ENCODE measurements at regions not wholly inside any gene's neighbourhood (a gene's known extent, or its start where the extent isn't known, plus 50 kb on each side); places are given as distances from the start of the nearest gene placed in this dataset.

- no peak overlapping the region for H2AFZ ChIP-seq (replicated peaks)
- no peaks in the 10 kb centered on the region for H4K20me1 ChIP-seq (ENCODE audit: low read depth)
- H3K79me2 ChIP-seq (ENCODE audit: low read depth): no peaks in the 10 kb centered on the region
- no peaks in the 10 kb centered on the region for H3K27me3 ChIP-seq
- H3K27ac Mint-ChIP-seq: no peak overlapping the region
- H3F3A ChIP-seq (ENCODE audit: low read depth): no peaks in the 10 kb centered on the region
- H3K4me1 Mint-ChIP-seq: no peaks in the 10 kb centered on the region
- TF ChIP-seq EZH2 (IDR thresholded peaks at IDR 0.05): no peak
- no peak for TF ChIP-seq EZH2phosphoT487 (IDR thresholded peaks at IDR 0.05)
- TF ChIP-seq, protein P1, sequence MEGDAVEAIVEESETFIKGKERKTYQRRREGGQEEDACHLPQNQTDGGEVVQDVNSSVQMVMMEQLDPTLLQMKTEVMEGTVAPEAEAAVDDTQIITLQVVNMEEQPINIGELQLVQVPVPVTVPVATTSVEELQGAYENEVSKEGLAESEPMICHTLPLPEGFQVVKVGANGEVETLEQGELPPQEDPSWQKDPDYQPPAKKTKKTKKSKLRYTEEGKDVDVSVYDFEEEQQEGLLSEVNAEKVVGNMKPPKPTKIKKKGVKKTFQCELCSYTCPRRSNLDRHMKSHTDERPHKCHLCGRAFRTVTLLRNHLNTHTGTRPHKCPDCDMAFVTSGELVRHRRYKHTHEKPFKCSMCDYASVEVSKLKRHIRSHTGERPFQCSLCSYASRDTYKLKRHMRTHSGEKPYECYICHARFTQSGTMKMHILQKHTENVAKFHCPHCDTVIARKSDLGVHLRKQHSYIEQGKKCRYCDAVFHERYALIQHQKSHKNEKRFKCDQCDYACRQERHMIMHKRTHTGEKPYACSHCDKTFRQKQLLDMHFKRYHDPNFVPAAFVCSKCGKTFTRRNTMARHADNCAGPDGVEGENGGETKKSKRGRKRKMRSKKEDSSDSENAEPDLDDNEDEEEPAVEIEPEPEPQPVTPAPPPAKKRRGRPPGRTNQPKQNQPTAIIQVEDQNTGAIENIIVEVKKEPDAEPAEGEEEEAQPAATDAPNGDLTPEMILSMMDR (IDR thresholded peaks at IDR 0.05): no peak
- H3K27me3 Mint-ChIP-seq (ENCODE audit: insufficient read depth, low read depth): peaks cover 14% of the 10 kb centered on the region
- no peak overlapping the region for H3K4me3 ChIP-seq
- no peak overlapping the region for H3K4me3 Mint-ChIP-seq
- H3K9me3 ChIP-seq (ENCODE audit: low read depth): no peaks in the 10 kb centered on the region
- H3K27ac ChIP-seq: no peak overlapping the region
- no peak overlapping the region for H3K9ac ChIP-seq
- H3K36me3 ChIP-seq: no peaks in the 10 kb centered on the region
- peaks cover 2% of the 10 kb centered on the region for H3K9me3 Mint-ChIP-seq
- H3K36me3 Mint-ChIP-seq: no peaks in the 10 kb centered on the region
- DNase-seq (ENCODE audit: low spot score): no peak
- H3K4me1 ChIP-seq: no peaks in the 10 kb centered on the region
- H3K4me2 ChIP-seq: no peak overlapping the region
These were observed 78.5 kb downstream of the MAP1LC3B2 start for GRCh38 chr12:116637589-116638150.

GRCh38 chr12:116636608-116637519 lies 77.7 kb downstream of the MAP1LC3B2 start:
- no peaks in the 10 kb centered on the region for H3K9me3 Mint-ChIP-seq
- TF ChIP-seq EZH2phosphoT487 (IDR thresholded peaks at IDR 0.05) (no peak), EZH2 (IDR thresholded peaks at IDR 0.05) (no peak)
- TF ChIP-seq, protein P1 (IDR thresholded peaks at IDR 0.05): no peak
- no peak overlapping the region for H3K4me3 Mint-ChIP-seq
- Histone ChIP-seq H3K79me2 (ENCODE audit: low read depth) (no peaks in the 10 kb centered on the region), H3K36me3 (no peaks in the 10 kb centered on the region), H3K27me3 (no peaks in the 10 kb centered on the region), H4K20me1 (ENCODE audit: low read depth) (no peaks in the 10 kb centered on the region), H3K4me1 (peaks cover 1% of the 10 kb centered on the region), H3K4me2 (no peak overlapping the region), H3K9me3 (ENCODE audit: low read depth) (no peaks in the 10 kb centered on the region), H3K27ac (no peak overlapping the region), H3K4me3 (no peak overlapping the region), H2AFZ (replicated peaks) (no peak overlapping the region), H3K9ac (no peak overlapping the region), H3F3A (ENCODE audit: low read depth) (no peaks in the 10 kb centered on the region)
- peaks cover 14% of the 10 kb centered on the region for H3K27me3 Mint-ChIP-seq (ENCODE audit: insufficient read depth, low read depth)
- no peaks in the 10 kb centered on the region for H3K4me1 Mint-ChIP-seq
- no peaks in the 10 kb centered on the region for H3K36me3 Mint-ChIP-seq
- no peak for DNase-seq (ENCODE audit: low spot score)
- H3K27ac Mint-ChIP-seq: no peak overlapping the region

- DNase-seq (ENCODE audit: low spot score): no peak
- no peaks in the 10 kb centered on the region for H3K36me3 ChIP-seq
- H3K36me3 Mint-ChIP-seq: no peaks in the 10 kb centered on the region
- no peaks in the 10 kb centered on the region for H3K27me3 ChIP-seq
- H3K9me3 ChIP-seq (ENCODE audit: low read depth): no peaks in the 10 kb centered on the region
- no peaks in the 10 kb centered on the region for H3K9me3 Mint-ChIP-seq
- H3K4me2 ChIP-seq: no peak overlapping the region
- peaks cover 13% of the 10 kb centered on the region for H3K4me1 ChIP-seq
- H2AFZ ChIP-seq (replicated peaks): no peak overlapping the region
- H3K4me3 ChIP-seq: no peak overlapping the region
- no peaks in the 10 kb centered on the region for H3K79me2 ChIP-seq (ENCODE audit: low read depth)
- no peak overlapping the region for H3K27ac ChIP-seq
- H4K20me1 ChIP-seq (ENCODE audit: low read depth): no peaks in the 10 kb centered on the region
- no peak overlapping the region for H3K4me3 Mint-ChIP-seq
- no peak overlapping the region for H3K27ac Mint-ChIP-seq
- peaks cover 14% of the 10 kb centered on the region for H3K27me3 Mint-ChIP-seq (ENCODE audit: insufficient read depth, low read depth)
- no peak for TF ChIP-seq EZH2phosphoT487 (IDR thresholded peaks at IDR 0.05)
- no peak overlapping the region for H3K9ac ChIP-seq
- peaks cover 6% of the 10 kb centered on the region for H3K4me1 Mint-ChIP-seq
- H3F3A ChIP-seq (ENCODE audit: low read depth): no peaks in the 10 kb centered on the region
These were observed 76.3 kb downstream of the MAP1LC3B2 start for GRCh38 chr12:116635487-116635886.

DNA sequence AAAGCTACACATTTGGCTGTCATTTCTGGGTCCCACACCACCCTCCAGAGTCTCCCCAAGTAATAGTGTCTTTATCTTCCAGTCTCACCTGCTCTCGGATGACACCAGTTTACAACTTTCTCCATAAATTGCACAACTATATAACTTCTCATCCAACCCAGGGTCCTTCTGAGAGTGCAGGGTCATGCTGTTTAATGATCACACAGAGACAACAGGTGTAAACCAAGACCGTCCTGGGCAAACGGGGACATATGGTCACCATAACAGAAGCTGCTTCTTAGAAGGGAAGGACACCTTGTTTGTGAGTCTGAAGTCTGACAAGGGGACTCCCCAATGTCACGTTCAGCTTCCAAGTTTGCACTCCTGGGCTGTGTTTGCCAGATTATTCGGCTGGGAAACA lies 74.3 kb downstream of the MAP1LC3B2 start:
- Mint-ChIP-seq H3K36me3 (no peaks in the 10 kb centered on the region), H3K27ac (no peak overlapping the region), H3K4me3 (no peak overlapping the region), H3K9me3 (no peaks in the 10 kb centered on the region), H3K4me1 (peaks cover 10% of the 10 kb centered on the region), H3K27me3 (ENCODE audit: insufficient read depth, low read depth) (peaks cover 14% of the 10 kb centered on the region)
- no peak overlapping the region for H2AFZ ChIP-seq (replicated peaks)
- peaks cover 7% of the 10 kb centered on the region for H3F3A ChIP-seq (ENCODE audit: low read depth)
- H3K4me1 ChIP-seq: peaks cover 20% of the 10 kb centered on the region
- TF ChIP-seq EZH2phosphoT487 (IDR thresholded peaks at IDR 0.05) (no peak), EZH2 (IDR thresholded peaks at IDR 0.05) (no peak)
- TF ChIP-seq, protein P1 (IDR thresholded peaks at IDR 0.05): no peak
- H3K27me3 ChIP-seq: no peaks in the 10 kb centered on the region
- H4K20me1 ChIP-seq (ENCODE audit: low read depth): no peaks in the 10 kb centered on the region
- no peaks in the 10 kb centered on the region for H3K79me2 ChIP-seq (ENCODE audit: low read depth)
- no peak for DNase-seq (ENCODE audit: low spot score)
- H3K4me3 ChIP-seq: no peak overlapping the region
- H3K4me2 ChIP-seq: no peak overlapping the region
- H3K36me3 ChIP-seq: no peaks in the 10 kb centered on the region
- no peak overlapping the region for H3K27ac ChIP-seq
- H3K9me3 ChIP-seq (ENCODE audit: low read depth): no peaks in the 10 kb centered on the region
- H3K9ac ChIP-seq: no peak overlapping the region

All from neural progenitor cell (in vitro differentiated cells).